GM12878 (cell line): ENCODE measurements at regions not wholly inside any gene's neighbourhood (a gene's known extent, or its start where the extent isn't known, plus 50 kb on each side); places are given as distances from the start of the nearest gene placed in this dataset.

Source experiments
- ATAC-seq: fragments of 200-7000 bp; cut with Tn5 transposase; 3 replicates; pipeline ENCODE4 v1.9.1; 2020; ENCODE audit warnings: mild to moderate bottlenecking, moderate library complexity
- BruUV-seq: library from RNA; stranded (reverse); fragments of 400-500 nt; replicated peaks from 2 replicates; lab custom pipeline; 2021; lab: Mats Ljungman, UMichigan
- CTCF ChIA-PET: fragments of 300-600 bp; sonication (Branson Sonifier 250); formaldehyde crosslinking; extraction: SDS; loops from one replicate; lab custom pipeline; 2021; ENCODE audit warnings: inconsistent platforms; lab: Yijun Ruan, JAX
- POLR2A ChIA-PET: fragments of 350-600 bp; formaldehyde crosslinking; extraction: SDS; loops from one replicate; lab custom pipeline; 2021; ENCODE audit warnings: inconsistent platforms; lab: Charles Lee
- RAD21 ChIA-PET: fragments of 300-600 bp; sonication (Branson Sonifier 250); formaldehyde crosslinking; loops from one replicate; lab custom pipeline; 2023; ENCODE audit warnings: antibody characterized with exemption; ENCODE audit not compliant: unreplicated experiment; lab: Charles Lee
- SMC1A ChIA-PET: fragments of 300-600 bp; sonication (Branson Sonifier 250); formaldehyde crosslinking; loops from one replicate; lab custom pipeline; 2023; ENCODE audit not compliant: unreplicated experiment, uncharacterized antibody; lab: Charles Lee
- DNase-seq: peaks from one replicate; pipeline ENCODE4 v3.0.0-alpha.2; 2011; ENCODE audit warnings: low read depth, low spot score
- FAIRE-seq: peaks from 3 replicates; lab custom pipeline; 2011; peaks lifted over from hg19 to GRCh38; lab: Jason Lieb, UNC
- H2AFZ ChIP-seq: 2 replicates; pipeline ENCODE4 v1.6.0; 2011; ENCODE audit warnings: low read depth, low read length, control low read depth; ENCODE audit not compliant: control insufficient read depth
- H3K27ac ChIP-seq: 2 replicates; pipeline ENCODE4 v1.5.1; 2011; ENCODE audit warnings: control low read depth; ENCODE audit not compliant: control insufficient read depth, insufficient read depth
- H3K27me3 ChIP-seq, 2 experiments: replicated peaks in 1 of 2; 2 replicates each; pipeline versions ENCODE4 v1.6.0 to v1.6.1; 2011; ENCODE audit warnings: low read length in 1 of 2; ENCODE audit not compliant: control insufficient read depth in 2 of 2, insufficient read depth in 2 of 2
- H3K36me3 ChIP-seq, 2 experiments: 2 replicates each; pipeline ENCODE4 v1.5.1; 2011; ENCODE audit warnings: low read length in 1 of 2; ENCODE audit not compliant: control insufficient read depth in 2 of 2, insufficient read depth in 2 of 2
- H3K4me1 ChIP-seq: 2 replicates; pipeline ENCODE4 v1.6.1; 2011; ENCODE audit warnings: mild to moderate bottlenecking, low read length, moderate library complexity, mixed read lengths; ENCODE audit not compliant: control insufficient read depth, insufficient read depth
- H3K4me2 ChIP-seq: 2 replicates; pipeline ENCODE4 v1.6.0; 2011; ENCODE audit warnings: control low read depth; ENCODE audit not compliant: control insufficient read depth, insufficient read depth
- H3K4me3 ChIP-seq: fragments of 200-600 bp; sonication (generic); 2 replicates; pipeline ENCODE4 v1.5.1; 2016
- H3K79me2 ChIP-seq: 2 replicates; pipeline ENCODE4 v1.6.0; 2011; ENCODE audit warnings: low read length; ENCODE audit not compliant: control insufficient read depth, insufficient read depth
- H3K9ac ChIP-seq: 2 replicates; pipeline ENCODE4 v1.8.0; 2011; ENCODE audit warnings: low read length, control low read depth, mixed read lengths; ENCODE audit not compliant: control insufficient read depth, insufficient read depth
- H3K9me3 ChIP-seq: replicated peaks from 3 replicates; pipeline ENCODE4 v1.5.1; 2011; ENCODE audit warnings: mild to moderate bottlenecking, low read length; ENCODE audit not compliant: control insufficient read depth, insufficient read depth
- H4K20me1 ChIP-seq: 2 replicates; pipeline ENCODE4 v1.6.0; 2011; ENCODE audit not compliant: control insufficient read depth, insufficient read depth
- CBX3 ChIP-seq: fragments of 200-600 bp; sonication (generic); IDR thresholded peaks from 2 replicates; pipeline ENCODE4 v1.6.1; 2016; ENCODE audit warnings: low read depth, borderline replicate concordance
- IRF4 ChIP-seq: IDR thresholded peaks from 2 replicates; pipeline ENCODE4 v1.6.1; 2011; ENCODE audit warnings: low read depth, low read length
- NBN ChIP-seq: fragments of 450-650 bp; IDR thresholded peaks from 2 replicates; pipeline ENCODE4 v1.6.1; 2016
- NFYA ChIP-seq: IDR thresholded peaks from 2 replicates; pipeline ENCODE4 v1.6.1; 2011; ENCODE audit warnings: low read depth, mild to moderate bottlenecking, low read length, improper control_type of control experiment, borderline replicate concordance
- NR2C1 ChIP-seq: fragments of 450-650 bp; IDR thresholded peaks from 2 replicates; pipeline ENCODE4 v1.6.1; 2017; ENCODE audit warnings: antibody characterized with exemption, mild to moderate bottlenecking, moderate library complexity
- POU2F2 ChIP-seq: IDR thresholded peaks from 3 replicates; pipeline ENCODE4 v1.6.1; 2011; ENCODE audit warnings: low read depth, mild to moderate bottlenecking, low read length, borderline replicate concordance
- RAD21 ChIP-seq: IDR thresholded peaks from 2 replicates; pipeline ENCODE4 v1.6.1; 2011; ENCODE audit warnings: mild to moderate bottlenecking, low read depth, low read length, moderate library complexity; ENCODE audit not compliant: insufficient read depth
- SMAD5 ChIP-seq: IDR thresholded peaks from 2 replicates; pipeline ENCODE4 v1.6.1; 2016; ENCODE audit warnings: antibody characterized with exemption, low read depth
- SREBF2 ChIP-seq: IDR thresholded peaks from 2 replicates; pipeline ENCODE4 v1.6.1; 2012; ENCODE audit warnings: mild to moderate bottlenecking, low read length
- YBX1 ChIP-seq: fragments of 450-650 bp; IDR thresholded peaks from 2 replicates; pipeline ENCODE4 v1.6.1; 2016; ENCODE audit warnings: antibody characterized with exemption
- ZZZ3 ChIP-seq: IDR thresholded peaks from 2 replicates; pipeline ENCODE4 v1.6.1; 2011; ENCODE audit warnings: low read depth; ENCODE audit not compliant: control insufficient read depth, insufficient read length
- WGBS: methylation state at CpG from one replicate; pipeline ENCODE4 v1.1.6; 2016; ENCODE audit warnings: low lambda C conversion rate; ENCODE audit not compliant: insufficient replicate concordance, insufficient coverage; ENCODE audit errors: missing lambda C conversion rate; 5-methylcytosine and 5-hydroxymethylcytosine counted together
- in situ Hi-C: fragments of 300-500 bp; cut with MboI; formaldehyde crosslinking; loops from 9 replicates; pipeline ENCODE4 v1.14.3; 2018; ENCODE audit warnings: mixed read lengths
- intact Hi-C: fragments of 100-400 bp; cut with micrococcal nuclease; formaldehyde crosslinking; loops from one replicate; pipeline ENCODE4 v1.14.2; 2022; ENCODE audit not compliant: unreplicated experiment
- TF ChIP-seq, protein P1 (sequence below): IDR thresholded peaks from 2 replicates; pipeline ENCODE4 v1.6.1; 2011; ENCODE audit warnings: borderline replicate concordance, low read depth, mild to moderate bottlenecking, moderate library complexity, mixed read lengths, low read length; ENCODE audit not compliant: insufficient read depth; ENCODE audit errors: extremely low read length
- TF ChIP-seq, protein P2 (sequence below): IDR thresholded peaks from 2 replicates; pipeline ENCODE4 v1.6.1; 2011; ENCODE audit warnings: low read depth, mild to moderate bottlenecking, low read length, moderate library complexity, borderline replicate concordance; ENCODE audit errors: extremely low read depth

DNA sequence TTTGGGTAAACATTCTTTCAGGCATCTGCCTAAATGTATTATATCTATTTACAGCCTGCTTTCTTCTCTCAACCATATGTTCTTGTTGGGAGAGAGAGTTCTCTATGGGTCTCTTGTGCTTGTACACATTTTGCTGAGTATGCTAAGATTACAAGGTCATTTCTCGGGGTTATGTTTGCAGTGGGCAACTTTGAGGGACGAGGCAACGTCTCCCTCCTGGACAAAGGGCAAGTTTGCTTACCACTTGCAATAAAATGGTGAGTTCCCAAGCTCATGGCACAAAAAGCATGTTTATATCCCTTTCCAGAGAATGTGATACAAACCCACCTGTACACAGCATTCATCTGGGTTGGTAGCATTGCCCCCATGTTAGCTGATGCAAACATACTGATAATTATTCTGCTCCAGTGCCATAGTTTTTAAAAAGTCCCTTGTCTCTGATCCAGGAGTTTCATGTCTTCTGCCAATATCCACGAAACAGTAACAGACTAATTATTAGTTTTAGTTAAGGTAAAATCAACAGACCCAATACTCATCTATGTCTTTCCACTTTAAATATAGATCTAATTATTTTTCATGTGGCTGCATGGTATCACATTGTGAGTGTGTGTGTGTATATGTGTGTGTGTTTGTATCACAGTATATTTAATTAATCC, 84.2 kb upstream of the MAPK4 start:
- Histone ChIP-seq H3K27ac (no peak overlapping the region), H3K79me2 (no peaks in the 10 kb centered on the region), H2AFZ (no peak overlapping the region), H3K9ac (no peak overlapping the region), H3K36me3 (no peaks in the 10 kb centered on the region), H3K9me3 (no peaks in the 10 kb centered on the region), H3K4me3 (no peak overlapping the region), H3K4me1 (no peaks in the 10 kb centered on the region), H4K20me1 (no peaks in the 10 kb centered on the region), H3K4me2 (no peak overlapping the region), H3K27me3 (0 out of 4 replicates have a peak, but pooled peaks cover 0 to 2% of the 10 kb centered on the region in 2 experiments)
- in situ Hi-C loops = no loop called here
- intact Hi-C loops = no loop called here
- FAIRE-seq = no peak
- no peak for ATAC-seq
- DNase-seq = no peak
- TF ChIP-seq NBN (no peak), ZZZ3 (no peak), SMAD5 (no peak), IRF4 (no peak), CBX3 (no peak), NR2C1 (no peak), NFYA (no peak), SREBF2 (no peak), POU2F2 (no peak), YBX1 (no peak), RAD21 (no peak)
- TF ChIP-seq, protein P1, sequence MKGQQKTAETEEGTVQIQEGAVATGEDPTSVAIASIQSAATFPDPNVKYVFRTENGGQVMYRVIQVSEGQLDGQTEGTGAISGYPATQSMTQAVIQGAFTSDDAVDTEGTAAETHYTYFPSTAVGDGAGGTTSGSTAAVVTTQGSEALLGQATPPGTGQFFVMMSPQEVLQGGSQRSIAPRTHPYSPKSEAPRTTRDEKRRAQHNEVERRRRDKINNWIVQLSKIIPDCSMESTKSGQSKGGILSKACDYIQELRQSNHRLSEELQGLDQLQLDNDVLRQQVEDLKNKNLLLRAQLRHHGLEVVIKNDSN = no peak
- TF ChIP-seq, protein P2, sequence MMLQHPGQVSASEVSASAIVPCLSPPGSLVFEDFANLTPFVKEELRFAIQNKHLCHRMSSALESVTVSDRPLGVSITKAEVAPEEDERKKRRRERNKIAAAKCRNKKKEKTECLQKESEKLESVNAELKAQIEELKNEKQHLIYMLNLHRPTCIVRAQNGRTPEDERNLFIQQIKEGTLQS = no peak
- ChIA-PET RAD21 (no interaction called here), POLR2A (no interaction called here), CTCF (no interaction called here), SMC1A (interaction anchor here (1.5 kb wide), 1 partner anchor 181 kb away, joined by 3 read pairs; no protein-coding TSS in a partner anchor)
- BruUV-seq = no TSS peak
- 5% methylated on average over 4 of the region's 4 CpGs for WGBS
